ENCODE measurements at regions not wholly inside any gene's neighbourhood (a gene's known extent, or its start where the extent isn't known, plus 50 kb on each side); places are given as distances from the start of the nearest gene placed in this dataset.

GRCh38 chr4:110821186-110821585 is 198.3 kb upstream of the PITX2 start:
- Histone ChIP-seq H2AFZ (no peak overlapping the region), H3K4me1 (ENCODE audit: insufficient read depth) (no peaks in the 10 kb centered on the region)
- no peak for DNase-seq (ENCODE audit: low spot score)

DNA sequence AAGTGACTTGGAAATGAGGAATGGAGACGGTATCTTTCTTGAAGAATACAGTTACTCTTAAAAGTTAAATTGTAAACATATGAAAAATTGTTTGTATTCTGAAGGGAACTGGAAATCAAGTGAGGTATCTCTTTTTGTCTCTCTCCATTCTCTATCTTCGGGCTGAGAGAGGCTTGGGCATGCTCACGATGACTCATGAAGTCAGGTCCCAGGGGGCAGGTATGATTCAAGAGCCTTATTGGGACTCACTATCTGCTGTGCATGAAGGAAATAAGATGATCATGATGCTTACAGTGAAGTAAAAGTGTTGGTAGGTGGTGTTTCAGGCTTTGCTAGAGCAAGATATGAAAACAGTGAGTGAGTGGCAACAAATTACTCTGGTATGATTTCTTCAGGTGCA is 200.4 kb upstream of the PITX2 start:
- Histone ChIP-seq H3K9me2 (replicated peaks; ENCODE audit: insufficient read depth) (no peaks in the 10 kb centered on the region), H3K4me3 (no peak overlapping the region), H2AFZ (no peak overlapping the region), H3K27ac (no peak overlapping the region), H3K9me3 (ENCODE audit: low read depth) (no peaks in the 10 kb centered on the region), H3K27me3 (no peaks in the 10 kb centered on the region), H4K20me1 (ENCODE audit: insufficient read depth, poor library complexity, severe bottlenecking) (no peaks in the 10 kb centered on the region), H3K4me2 (no peak overlapping the region), H3K36me3 (replicated peaks; ENCODE audit: insufficient read depth, low read depth) (no peaks in the 10 kb centered on the region), H3K4me1 (ENCODE audit: insufficient read depth) (no peaks in the 10 kb centered on the region), H3K79me2 (no peaks in the 10 kb centered on the region)
- DNase-seq (ENCODE audit: low spot score) = no peak
- TF ChIP-seq, protein P1, sequence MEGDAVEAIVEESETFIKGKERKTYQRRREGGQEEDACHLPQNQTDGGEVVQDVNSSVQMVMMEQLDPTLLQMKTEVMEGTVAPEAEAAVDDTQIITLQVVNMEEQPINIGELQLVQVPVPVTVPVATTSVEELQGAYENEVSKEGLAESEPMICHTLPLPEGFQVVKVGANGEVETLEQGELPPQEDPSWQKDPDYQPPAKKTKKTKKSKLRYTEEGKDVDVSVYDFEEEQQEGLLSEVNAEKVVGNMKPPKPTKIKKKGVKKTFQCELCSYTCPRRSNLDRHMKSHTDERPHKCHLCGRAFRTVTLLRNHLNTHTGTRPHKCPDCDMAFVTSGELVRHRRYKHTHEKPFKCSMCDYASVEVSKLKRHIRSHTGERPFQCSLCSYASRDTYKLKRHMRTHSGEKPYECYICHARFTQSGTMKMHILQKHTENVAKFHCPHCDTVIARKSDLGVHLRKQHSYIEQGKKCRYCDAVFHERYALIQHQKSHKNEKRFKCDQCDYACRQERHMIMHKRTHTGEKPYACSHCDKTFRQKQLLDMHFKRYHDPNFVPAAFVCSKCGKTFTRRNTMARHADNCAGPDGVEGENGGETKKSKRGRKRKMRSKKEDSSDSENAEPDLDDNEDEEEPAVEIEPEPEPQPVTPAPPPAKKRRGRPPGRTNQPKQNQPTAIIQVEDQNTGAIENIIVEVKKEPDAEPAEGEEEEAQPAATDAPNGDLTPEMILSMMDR (IDR thresholded peaks at IDR 0.05; ENCODE audit: poor library complexity) = no peak
- no peak for TF ChIP-seq EZH2phosphoT487 (IDR thresholded peaks at IDR 0.05; ENCODE audit: low read depth, severe bottlenecking, unreplicated experiment)
- TF ChIP-seq EZH2 (IDR thresholded peaks at IDR 0.05; ENCODE audit: borderline replicate concordance) = no peak
- WGBS (ENCODE audit: low lambda C conversion rate, missing lambda C conversion rate) = 80% methylated on average over 3 of the region's 3 CpGs

More at GRCh38 chr4:110821186-110821585, 198.3 kb upstream of the PITX2 start:
- no peak for TF ChIP-seq EZH2 (IDR thresholded peaks at IDR 0.05; ENCODE audit: borderline replicate concordance)
- TF ChIP-seq, protein P1 (IDR thresholded peaks at IDR 0.05; ENCODE audit: poor library complexity) = no peak
- TF ChIP-seq EZH2phosphoT487 (IDR thresholded peaks at IDR 0.05; ENCODE audit: low read depth, severe bottlenecking, unreplicated experiment) = no peak
- Histone ChIP-seq H3K36me3 (replicated peaks; ENCODE audit: insufficient read depth, low read depth) (no peaks in the 10 kb centered on the region), H3K4me2 (no peak overlapping the region), H3K4me3 (no peak overlapping the region), H3K79me2 (no peaks in the 10 kb centered on the region), H3K9me2 (replicated peaks; ENCODE audit: insufficient read depth) (no peaks in the 10 kb centered on the region), H3K9me3 (ENCODE audit: low read depth) (no peaks in the 10 kb centered on the region), H3K27me3 (no peaks in the 10 kb centered on the region), H4K20me1 (ENCODE audit: insufficient read depth, poor library complexity, severe bottlenecking) (no peaks in the 10 kb centered on the region), H3K27ac (no peak overlapping the region)
- 64% methylated on average over 4 of the region's 4 CpGs for WGBS (ENCODE audit: low lambda C conversion rate, missing lambda C conversion rate)

DNA sequence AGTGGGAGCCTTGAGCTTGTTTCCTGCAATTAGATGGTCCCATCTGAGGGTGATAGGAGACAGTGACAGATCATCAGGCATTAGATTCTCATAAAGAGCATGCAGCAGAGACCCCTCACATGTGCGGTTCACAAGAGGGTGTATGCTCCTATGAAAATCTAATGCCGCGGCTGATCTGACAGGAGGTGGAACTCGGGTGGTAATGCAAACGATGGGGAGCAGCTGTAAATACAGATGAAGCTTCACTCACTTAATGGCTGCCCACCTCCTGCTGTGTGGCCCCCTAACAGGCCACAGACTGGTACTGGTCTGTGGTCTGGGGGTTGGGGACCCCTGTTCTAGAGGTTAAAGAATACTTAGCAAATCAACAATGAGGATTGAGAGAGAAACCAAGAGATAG is 201.5 kb upstream of the PITX2 start:
- H3K9me2 ChIP-seq (replicated peaks; ENCODE audit: insufficient read depth) = no peaks in the 10 kb centered on the region
- H3K4me1 ChIP-seq (ENCODE audit: insufficient read depth) = no peaks in the 10 kb centered on the region
- no peak overlapping the region for H2AFZ ChIP-seq
- no peak overlapping the region for H3K27ac ChIP-seq
- WGBS (ENCODE audit: low lambda C conversion rate, missing lambda C conversion rate) = 95% methylated on average over 5 of the region's 5 CpGs
- TF ChIP-seq EZH2phosphoT487 (IDR thresholded peaks at IDR 0.05; ENCODE audit: low read depth, severe bottlenecking, unreplicated experiment) (no peak), EZH2 (IDR thresholded peaks at IDR 0.05; ENCODE audit: borderline replicate concordance) (no peak)
- DNase-seq (ENCODE audit: low spot score) = no peak
- H4K20me1 ChIP-seq (ENCODE audit: insufficient read depth, poor library complexity, severe bottlenecking) = no peaks in the 10 kb centered on the region
- H3K36me3 ChIP-seq (replicated peaks; ENCODE audit: insufficient read depth, low read depth) = no peaks in the 10 kb centered on the region
- no peak overlapping the region for H3K4me3 ChIP-seq
- H3K79me2 ChIP-seq = no peaks in the 10 kb centered on the region
- H3K9me3 ChIP-seq (ENCODE audit: low read depth) = no peaks in the 10 kb centered on the region
- no peak overlapping the region for H3K4me2 ChIP-seq
- H3K27me3 ChIP-seq = no peaks in the 10 kb centered on the region

GRCh38 chr4:110826656-110827055 is 203.8 kb upstream of the PITX2 start:
- DNase-seq (ENCODE audit: low spot score) = no peak
- Histone ChIP-seq H3K4me1 (ENCODE audit: insufficient read depth) (no peaks in the 10 kb centered on the region), H3K27me3 (no peaks in the 10 kb centered on the region), H3K36me3 (replicated peaks; ENCODE audit: insufficient read depth, low read depth) (no peaks in the 10 kb centered on the region), H3K27ac (no peak overlapping the region), H3K9me3 (ENCODE audit: low read depth) (no peaks in the 10 kb centered on the region), H3K79me2 (no peaks in the 10 kb centered on the region), H3K9me2 (replicated peaks; ENCODE audit: insufficient read depth) (no peaks in the 10 kb centered on the region), H4K20me1 (ENCODE audit: insufficient read depth, poor library complexity, severe bottlenecking) (no peaks in the 10 kb centered on the region), H3K4me2 (no peak overlapping the region), H2AFZ (no peak overlapping the region), H3K4me3 (no peak overlapping the region)
- WGBS (ENCODE audit: low lambda C conversion rate, missing lambda C conversion rate) = 86% methylated on average over 8 of the region's 8 CpGs
- no peak for TF ChIP-seq EZH2phosphoT487 (IDR thresholded peaks at IDR 0.05; ENCODE audit: low read depth, severe bottlenecking, unreplicated experiment)
